ENCODE measurements at regions not wholly inside any gene's neighbourhood (a gene's known extent, or its start where the extent isn't known, plus 50 kb on each side); places are given as distances from the start of the nearest gene placed in this dataset.

DNA sequence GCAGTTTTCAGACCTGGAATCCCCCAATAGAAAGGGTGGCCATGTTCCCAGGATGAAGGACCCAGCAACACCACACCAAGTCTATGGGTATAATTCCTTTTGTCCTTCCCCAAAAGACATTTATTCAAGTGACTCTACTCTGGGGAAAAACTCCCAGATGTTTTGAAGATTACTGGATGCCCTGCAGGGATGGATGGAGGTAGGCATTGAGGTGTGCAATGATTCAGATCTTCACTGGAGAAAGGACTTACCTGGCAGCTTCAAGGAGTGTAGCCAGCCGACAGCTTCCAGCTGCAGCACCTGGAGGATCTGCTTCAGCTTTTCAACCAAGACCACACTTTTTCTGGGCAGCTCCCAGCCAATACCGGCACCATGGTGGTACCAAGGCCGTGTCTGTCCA lies 172.0 kb downstream of the BAMBI start:
- TF ChIP-seq CTCF (IDR thresholded peaks at IDR 0.05; ENCODE audit: borderline replicate concordance, control extremely low read depth, extremely low read depth, insufficient read depth, missing control alignments), result no peak
- in situ Hi-C loops (cut with MboI; ENCODE audit: low sequenced_read_pairs, unreplicated experiment), result no loop called here
- DNase-seq (ENCODE audit: low spot score), result no peak

- no peak for DNase-seq (ENCODE audit: low spot score)
- TF ChIP-seq CTCF (IDR thresholded peaks at IDR 0.05; ENCODE audit: borderline replicate concordance, control extremely low read depth, extremely low read depth, insufficient read depth, missing control alignments), result no peak
- in situ Hi-C loops (cut with MboI; ENCODE audit: low sequenced_read_pairs, unreplicated experiment), result no loop called here
These were observed 172.5 kb downstream of the BAMBI start for GRCh38 chr10:28849821-28850220.

DNA sequence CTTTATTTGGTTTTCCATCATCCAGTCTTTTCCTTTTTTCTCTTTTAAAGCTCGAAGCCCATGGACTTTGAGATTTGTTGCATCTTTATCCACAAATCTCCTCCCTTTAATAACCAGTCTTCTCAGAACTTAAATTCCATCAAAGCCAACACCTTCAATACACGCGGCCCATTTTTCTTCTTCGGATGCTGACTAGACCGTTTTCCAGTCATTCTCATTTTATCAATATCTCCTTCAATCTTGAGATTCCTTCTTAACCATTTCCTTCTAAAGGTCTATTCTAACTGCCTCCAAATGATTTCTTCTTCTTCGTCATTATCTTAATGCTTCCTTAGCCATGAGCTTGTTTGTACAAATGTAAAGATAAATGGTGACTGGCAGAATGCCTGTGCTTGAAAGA lies 173.5 kb downstream of the BAMBI start:
- TF ChIP-seq CTCF (IDR thresholded peaks at IDR 0.05; ENCODE audit: borderline replicate concordance, control extremely low read depth, extremely low read depth, insufficient read depth, missing control alignments), result no peak
- in situ Hi-C loops (cut with MboI; ENCODE audit: low sequenced_read_pairs, unreplicated experiment), result no loop called here
- no peak for DNase-seq (ENCODE audit: low spot score)

GRCh38 chr10:28853195-28853594 lies 175.9 kb downstream of the BAMBI start:
- TF ChIP-seq CTCF (IDR thresholded peaks at IDR 0.05; ENCODE audit: borderline replicate concordance, control extremely low read depth, extremely low read depth, insufficient read depth, missing control alignments), result no peak

GRCh38 chr10:28857164-28857563 lies 179.8 kb downstream of the BAMBI start:
- in situ Hi-C loops (cut with MboI; ENCODE audit: low sequenced_read_pairs, unreplicated experiment), result no loop called here
- TF ChIP-seq CTCF (IDR thresholded peaks at IDR 0.05; ENCODE audit: borderline replicate concordance, control extremely low read depth, extremely low read depth, insufficient read depth, missing control alignments), result no peak
- DNase-seq (ENCODE audit: low spot score), result no peak

More at GRCh38 chr10:28853195-28853594, 175.9 kb downstream of the BAMBI start:
- in situ Hi-C loops (cut with MboI; ENCODE audit: low sequenced_read_pairs, unreplicated experiment), result no loop called here
- DNase-seq (ENCODE audit: low spot score), result no peak

DNA sequence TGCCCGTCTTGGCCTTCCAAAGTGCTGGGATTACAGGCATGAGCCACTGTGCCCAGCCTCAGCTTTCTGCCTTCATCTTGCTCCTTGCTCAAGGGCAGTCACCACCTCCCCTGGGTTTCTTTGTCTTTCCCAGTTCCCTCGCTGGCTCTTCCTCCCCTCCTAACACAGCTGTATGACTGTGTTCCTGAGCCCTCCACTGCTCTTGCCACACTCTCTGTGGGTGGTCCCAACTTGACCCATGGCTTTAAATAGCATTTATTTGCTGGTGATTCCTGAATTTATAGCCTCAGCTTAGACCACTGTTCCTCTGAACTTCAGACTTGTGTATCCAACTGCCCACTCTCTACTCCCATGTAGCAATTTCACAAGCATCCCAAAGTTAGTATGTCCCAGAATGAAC lies 181.3 kb downstream of the BAMBI start:
- in situ Hi-C loops (cut with MboI; ENCODE audit: low sequenced_read_pairs, unreplicated experiment), result no loop called here
- TF ChIP-seq CTCF (IDR thresholded peaks at IDR 0.05; ENCODE audit: borderline replicate concordance, control extremely low read depth, extremely low read depth, insufficient read depth, missing control alignments), result no peak
- no peak for DNase-seq (ENCODE audit: low spot score)

DNA sequence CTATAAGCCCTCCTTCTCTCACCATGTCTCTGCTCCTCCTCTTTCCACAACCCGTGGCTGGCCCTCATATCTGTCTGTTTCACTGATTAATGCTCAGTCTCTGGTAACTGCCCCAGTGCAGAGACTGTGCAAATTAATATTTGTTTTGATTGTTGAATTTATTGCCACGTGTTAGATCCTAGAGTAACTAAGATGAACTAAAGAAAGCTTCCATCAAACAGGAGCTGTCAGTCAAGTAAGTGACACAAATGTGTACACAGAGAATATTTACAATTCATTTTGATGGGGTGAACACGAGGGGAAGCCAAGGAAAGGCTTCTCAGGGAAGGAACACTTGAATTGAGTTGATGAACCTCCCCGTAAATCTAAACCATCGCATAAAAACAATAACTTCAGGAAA lies 182.5 kb downstream of the BAMBI start:
- TF ChIP-seq CTCF (IDR thresholded peaks at IDR 0.05; ENCODE audit: borderline replicate concordance, control extremely low read depth, extremely low read depth, insufficient read depth, missing control alignments), result no peak
- in situ Hi-C loops (cut with MboI; ENCODE audit: low sequenced_read_pairs, unreplicated experiment), result no loop called here
- no peak for DNase-seq (ENCODE audit: low spot score)
